Germinal center (tissue), 1 donor: ENCODE measurements at regions not wholly inside any gene's neighbourhood (a gene's known extent, or its start where the extent isn't known, plus 50 kb on each side); places are given as distances from the start of the nearest gene placed in this dataset.
"Not testable (repeated sequence)": the region's sequence is repeated elsewhere in the genome, so short reads cannot be mapped to it uniquely, and the experiment has no call there.

Source experiments
- DNase-seq: peaks from one replicate; pipeline ENCODE4 v3.0.0; 2012; ENCODE audit warnings: mixed read lengths, low spot score

DNA sequence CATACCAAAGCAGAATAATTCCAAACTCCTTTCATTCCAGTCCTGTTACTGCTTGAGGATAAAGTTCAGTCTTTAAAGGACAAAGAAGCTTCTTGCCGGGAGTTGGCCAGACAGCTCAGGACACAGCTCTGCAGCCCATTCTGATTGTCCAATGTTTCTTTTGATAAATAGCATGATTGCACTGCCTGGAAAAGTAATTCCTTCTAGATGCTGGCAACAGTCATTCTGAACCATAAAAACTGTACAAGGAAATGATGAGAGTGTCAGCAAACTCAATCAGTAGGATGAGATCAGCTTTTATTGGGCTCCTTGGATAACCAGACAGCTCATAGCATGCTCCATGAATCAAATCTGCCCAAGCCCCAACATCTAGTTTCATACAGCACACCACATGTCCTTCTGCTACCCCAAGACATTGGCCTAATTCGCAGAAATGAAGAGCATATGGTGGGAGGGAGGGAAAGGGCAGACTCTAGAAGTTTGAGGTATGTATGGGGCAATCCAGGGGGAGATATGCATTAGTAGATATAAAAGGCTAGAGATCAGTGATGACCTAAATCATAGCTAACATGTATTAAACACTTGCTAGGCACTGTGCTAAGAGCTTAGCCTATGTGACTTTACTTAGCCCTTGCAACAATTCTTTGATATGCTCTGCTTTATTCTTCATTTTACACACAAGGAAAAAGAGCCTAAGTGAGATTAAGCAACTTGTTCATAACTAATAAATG, 219.9 kb upstream of the NREP start:
- DNase-seq = no peak

- DNase-seq = no peak
These were observed 218.1 kb upstream of the NREP start for GRCh38 chr5:111975133-111975532.

GRCh38 chr5:111973961-111974360, 217.0 kb upstream of the NREP start:
- no peak for DNase-seq

GRCh38 chr5:111972548-111972947, 215.6 kb upstream of the NREP start:
- DNase-seq = no peak

DNA sequence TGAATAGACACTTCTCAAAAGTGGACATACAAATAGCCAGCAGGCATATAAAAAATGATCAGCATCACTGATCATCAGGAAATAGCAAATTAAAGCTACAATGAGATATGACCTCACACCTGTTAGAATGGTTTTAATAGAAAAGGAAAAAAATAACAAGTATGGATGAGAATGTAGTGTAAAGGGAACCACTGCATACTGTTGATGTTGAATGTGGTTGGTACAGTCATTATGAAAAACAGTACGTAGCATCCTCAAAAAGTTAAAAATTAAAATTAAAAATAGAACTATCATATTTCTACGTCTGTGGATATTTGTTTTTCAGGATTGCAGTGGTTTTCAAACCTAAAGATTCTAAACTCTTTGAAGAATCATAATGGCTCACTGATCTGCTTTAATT, 215.1 kb upstream of the NREP start:
- DNase-seq = no peak

GRCh38 chr5:111968459-111968858, 211.5 kb upstream of the NREP start:
- no peak for DNase-seq

DNA sequence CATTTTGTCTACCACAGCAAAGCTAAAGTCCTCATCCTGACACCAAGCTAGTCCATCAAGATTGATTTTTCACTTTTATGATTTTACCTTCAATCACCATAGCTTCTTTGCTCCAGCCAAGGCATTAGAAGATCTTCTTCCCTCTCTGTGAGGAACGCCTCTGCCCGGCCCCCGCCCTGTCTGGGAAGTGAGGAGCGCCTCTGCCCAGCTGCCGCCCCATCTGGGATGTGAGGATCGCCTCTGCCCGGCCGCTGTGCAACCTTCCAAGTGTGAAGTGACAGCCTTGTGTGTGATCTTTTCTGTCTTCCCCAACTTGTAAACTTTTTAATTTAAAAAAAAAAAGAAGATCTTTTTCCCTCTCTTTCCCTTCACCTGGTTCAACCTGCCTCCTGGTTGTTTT, 210.5 kb upstream of the NREP start:
- DNase-seq = no peak

DNA sequence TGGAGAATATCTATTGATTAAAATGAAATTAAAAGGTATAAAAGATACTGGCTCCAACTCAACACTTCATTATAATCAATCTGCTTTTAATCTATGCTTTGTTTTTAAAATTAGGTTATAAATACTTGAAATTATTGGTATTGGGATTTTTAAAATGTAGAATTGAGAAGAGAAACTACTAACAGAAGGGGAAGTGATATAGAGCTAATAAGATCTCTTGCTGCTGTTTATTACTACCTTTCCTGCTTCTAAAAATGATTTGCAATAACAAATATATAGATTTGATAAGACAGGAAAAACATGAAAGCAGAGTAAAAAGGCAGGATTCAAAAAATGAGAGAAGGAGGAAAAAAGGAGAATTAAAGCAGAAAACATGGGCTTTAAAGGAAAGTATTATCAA, 209.3 kb upstream of the NREP start:
- DNase-seq = no peak

DNA sequence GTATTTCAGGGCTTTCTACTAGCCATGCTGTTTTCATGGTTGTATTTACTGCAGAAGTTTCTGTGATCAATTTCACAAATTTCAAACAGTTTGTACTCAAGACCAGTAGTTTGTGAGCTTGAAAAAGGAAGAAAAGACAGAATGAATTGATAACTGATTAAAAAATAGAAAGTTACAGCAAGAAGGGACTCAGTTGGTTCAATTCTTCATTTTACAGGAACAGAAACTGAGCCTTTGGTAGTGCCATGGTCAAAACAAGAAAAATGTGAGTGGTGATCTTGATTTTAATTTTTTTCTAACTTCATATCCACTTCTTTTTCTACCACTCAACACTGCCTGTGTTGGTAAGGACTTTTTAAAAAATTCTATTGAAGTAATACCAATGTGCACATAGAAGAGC, 206.6 kb upstream of the NREP start:
- no peak for DNase-seq

DNA sequence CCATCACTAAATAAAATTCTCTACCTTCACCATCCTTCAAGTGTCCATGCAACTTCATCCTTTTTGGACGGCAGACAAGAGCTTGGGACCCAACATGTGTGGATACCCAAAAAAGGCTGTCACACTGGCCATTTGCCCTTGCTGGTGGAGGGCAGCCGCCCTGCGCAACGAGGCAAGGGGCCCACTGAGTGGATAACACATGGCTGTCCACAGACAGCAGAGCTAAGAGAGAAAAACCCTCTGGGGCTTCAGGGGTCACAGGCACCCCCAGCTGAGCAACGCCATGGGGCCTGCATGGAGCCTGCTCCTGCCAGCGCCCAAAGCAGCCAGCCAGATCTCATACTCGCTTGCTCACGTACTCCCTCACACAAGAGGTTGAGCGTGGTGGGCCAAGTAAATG, 205.9 kb upstream of the NREP start:
- DNase-seq = no peak

DNA sequence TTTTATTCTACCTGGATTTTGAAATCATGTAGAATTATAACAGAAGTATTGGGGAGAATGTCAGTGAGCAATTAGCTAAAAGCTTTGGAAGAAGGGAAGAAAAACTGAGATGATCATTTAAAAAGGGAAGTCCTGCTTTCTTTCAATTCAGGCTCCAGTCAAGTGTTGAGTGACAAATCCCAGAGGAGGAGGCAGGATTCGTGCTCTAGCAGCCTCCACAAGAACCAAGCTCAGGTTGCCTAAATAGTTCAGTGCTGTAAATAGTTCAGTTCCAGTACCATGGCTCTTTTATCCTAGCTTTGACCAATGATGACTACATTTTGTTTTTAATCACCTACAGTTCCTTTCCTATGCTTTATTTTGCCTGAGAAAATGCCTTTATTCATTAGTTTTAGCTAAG, 204.9 kb upstream of the NREP start:
- no peak for DNase-seq

- no peak for DNase-seq
These were observed 203.7 kb upstream of the NREP start for GRCh38 chr5:111960476-111961215.

- no peak for DNase-seq
These were observed 201.9 kb upstream of the NREP start for GRCh38 chr5:111958851-111959250.

DNA sequence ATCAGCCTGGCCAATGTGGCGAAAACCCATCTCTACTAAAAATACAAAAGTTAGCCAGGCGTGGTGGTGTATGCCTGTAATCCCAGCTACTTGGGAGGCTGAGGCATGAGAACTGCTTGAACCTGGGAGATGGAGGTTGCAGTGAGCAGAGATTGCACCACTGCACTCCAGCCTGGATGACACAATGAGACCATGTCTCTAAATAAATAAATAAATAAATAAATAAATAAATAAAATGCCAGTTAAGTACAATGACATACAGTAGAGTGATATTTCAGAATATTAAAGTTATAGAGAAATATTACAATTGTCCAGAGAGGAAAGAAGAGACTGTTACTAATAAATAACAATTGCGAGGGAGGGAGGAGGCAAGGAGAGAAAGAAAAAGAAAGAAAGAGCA, 199.8 kb upstream of the NREP start:
- not testable (repeated sequence) for DNase-seq

DNA sequence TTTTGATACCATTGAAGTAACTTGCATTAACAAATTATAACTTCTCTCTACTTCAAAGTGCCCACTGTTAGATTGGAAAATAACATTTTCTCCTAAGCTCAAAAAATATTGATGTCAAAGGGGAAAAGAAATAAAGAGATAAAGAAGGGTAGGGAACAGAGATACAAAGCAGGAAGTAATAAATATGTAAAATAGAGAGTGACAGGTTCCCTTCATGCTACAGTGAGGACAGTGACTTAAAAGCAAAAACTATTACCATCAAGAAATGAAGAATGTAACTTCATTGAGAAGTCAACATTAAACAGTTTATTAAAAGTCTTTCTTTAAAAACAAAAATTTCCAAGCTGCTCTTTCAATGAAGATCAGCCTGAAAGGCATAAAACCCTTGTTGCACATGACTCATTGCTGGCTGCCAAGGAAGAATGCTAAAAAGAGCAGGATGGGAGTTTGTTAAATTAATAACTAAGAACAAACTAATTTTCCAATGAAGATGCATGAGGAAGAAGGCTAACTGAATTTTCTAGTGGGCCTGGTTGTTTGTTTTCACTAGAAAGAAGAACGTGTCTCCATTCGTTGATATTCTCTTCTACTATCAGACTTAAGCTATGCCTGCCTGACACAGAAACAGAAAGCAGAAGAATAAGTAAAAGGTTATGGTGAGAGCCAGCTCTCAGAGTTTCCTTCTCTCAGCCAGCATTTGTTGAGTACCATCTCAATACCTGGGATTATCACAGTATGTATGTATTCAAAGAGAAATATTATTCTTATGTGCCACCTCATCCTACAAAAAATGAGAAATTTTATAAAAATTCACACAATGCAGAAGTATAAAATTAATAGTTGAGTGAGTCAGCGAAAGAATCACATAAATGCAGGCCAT, 197.8 kb upstream of the NREP start:
- no peak for DNase-seq

- no peak for DNase-seq
These were observed 196.5 kb upstream of the NREP start for GRCh38 chr5:111953351-111954127.

- DNase-seq = no peak
These were observed 195.6 kb upstream of the NREP start for GRCh38 chr5:111952555-111952954.

- no peak for DNase-seq
These were observed 193.7 kb upstream of the NREP start for GRCh38 chr5:111950660-111951059.

DNA sequence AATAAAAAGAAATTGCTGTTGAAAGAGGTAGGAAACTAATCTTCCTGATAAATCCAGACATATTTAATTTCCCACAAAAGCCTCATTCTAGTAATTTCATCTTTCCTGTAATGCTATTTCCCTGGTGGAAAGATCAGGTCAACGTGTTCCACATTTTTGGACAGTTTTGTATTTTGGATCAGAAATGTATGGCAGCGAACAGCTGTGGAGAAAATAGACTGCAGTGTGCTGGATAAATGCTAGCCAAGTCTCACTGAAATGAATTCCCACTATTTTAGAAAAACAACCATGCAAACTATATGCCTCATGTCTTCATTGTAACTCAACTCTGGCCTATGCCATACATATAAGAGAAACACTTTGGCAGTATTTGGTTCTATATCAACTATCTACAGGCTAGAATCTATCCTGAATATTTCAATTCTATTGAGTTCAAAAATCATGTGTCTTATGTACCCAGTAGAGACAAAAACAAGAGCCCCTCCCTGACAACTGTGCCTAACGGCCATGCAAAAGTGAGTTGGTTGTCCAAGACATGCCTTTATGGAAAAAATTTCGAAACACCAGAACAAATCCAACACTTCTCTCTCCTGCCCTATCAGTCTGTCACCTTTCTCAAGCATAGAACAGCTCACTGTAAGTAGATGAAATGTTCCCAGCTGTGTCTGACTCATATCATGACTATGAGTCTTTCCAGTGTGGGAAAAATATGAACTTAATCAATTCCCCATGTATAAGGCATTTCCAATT, 191.3 kb upstream of the NREP start:
- no peak for DNase-seq

DNA sequence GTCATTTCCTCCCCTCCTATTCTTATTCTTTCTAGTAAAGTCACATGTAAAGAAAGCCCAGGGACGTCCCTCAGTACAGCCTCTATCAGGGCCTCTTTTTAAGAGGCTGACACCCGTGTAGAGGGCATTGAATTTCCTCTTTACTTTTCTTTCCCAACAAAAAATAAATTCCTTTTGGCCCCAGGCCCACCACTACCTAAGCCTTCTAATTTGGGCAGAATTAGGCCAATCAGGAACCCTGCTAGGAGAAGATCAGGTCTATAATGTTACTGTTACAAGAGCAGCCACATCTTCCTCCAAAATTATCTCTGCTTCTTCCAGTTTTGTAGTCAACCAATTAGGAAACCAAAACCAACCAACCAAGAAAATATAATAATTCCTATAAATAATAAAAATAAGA, 189.6 kb upstream of the NREP start:
- DNase-seq = no peak

- no peak for DNase-seq
These were observed 188.5 kb upstream of the NREP start for GRCh38 chr5:111945535-111945934.
